Hematopoietic multipotent progenitor cell treated with erythropoietin and hydrocortisone succinate and interleukin-3 and kit ligand, for 15 days (in vitro differentiated cells): ENCODE measurements at regions not wholly inside any gene's neighbourhood (a gene's known extent, or its start where the extent isn't known, plus 50 kb on each side); places are given as distances from the start of the nearest gene placed in this dataset.

ENCODE experiments used
- DNase-seq: peaks from one replicate; pipeline ENCODE4 v3.0.0-alpha.2; 2015; ENCODE audit warnings: low spot score

DNA sequence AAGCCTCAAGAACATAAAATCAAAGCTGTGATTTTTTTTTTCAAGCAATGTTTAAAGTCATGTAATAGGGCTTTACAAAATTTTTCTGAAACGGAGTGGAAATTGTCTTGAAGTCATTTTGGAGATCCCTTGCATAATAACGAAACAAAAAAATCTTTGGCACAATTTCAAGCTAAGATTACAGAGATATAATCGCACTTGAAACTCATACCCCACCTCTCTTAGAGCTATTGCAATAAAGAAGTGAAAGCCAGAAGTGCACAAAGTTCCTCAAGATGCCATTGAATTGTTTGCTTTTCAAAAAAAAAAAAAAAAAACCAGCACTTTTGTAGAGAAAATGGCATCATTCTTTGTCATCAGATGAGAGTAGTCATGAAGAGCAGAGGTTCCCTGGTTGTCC is 152.3 kb downstream of the PAX3 start:
- no peak for DNase-seq

- no peak for DNase-seq
Measured at GRCh38 chr2:222142027-222142426, 156.8 kb downstream of the PAX3 start.

GRCh38 chr2:222136106-222136630 is 162.6 kb downstream of the PAX3 start:
- DNase-seq: no peak

GRCh38 chr2:222134654-222135053 is 164.1 kb downstream of the PAX3 start:
- DNase-seq: no peak

DNA sequence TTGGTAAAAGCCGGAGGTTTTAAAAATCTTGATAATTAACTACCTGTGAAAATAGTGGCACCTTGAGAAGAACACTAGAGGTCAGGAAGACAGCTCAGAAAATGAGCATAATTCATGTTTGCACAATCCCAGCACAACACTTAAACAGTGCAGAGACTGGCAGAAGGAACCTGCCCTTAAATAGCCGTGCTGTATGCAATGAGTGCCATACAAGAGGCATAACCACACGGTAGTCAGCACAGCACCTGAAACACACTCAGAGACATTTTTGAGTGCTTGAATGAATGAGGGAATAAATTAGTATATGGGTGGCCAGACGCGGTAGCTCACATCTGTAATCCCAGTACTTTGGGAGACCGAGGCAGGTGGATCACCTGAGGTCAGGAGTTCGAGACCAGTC is 164.9 kb downstream of the PAX3 start:
- no peak for DNase-seq

- DNase-seq: no peak
Measured at GRCh38 chr2:222130855-222131254, 167.9 kb downstream of the PAX3 start.

- no peak for DNase-seq
Measured at GRCh38 chr2:222127660-222128059, 171.1 kb downstream of the PAX3 start.

DNA sequence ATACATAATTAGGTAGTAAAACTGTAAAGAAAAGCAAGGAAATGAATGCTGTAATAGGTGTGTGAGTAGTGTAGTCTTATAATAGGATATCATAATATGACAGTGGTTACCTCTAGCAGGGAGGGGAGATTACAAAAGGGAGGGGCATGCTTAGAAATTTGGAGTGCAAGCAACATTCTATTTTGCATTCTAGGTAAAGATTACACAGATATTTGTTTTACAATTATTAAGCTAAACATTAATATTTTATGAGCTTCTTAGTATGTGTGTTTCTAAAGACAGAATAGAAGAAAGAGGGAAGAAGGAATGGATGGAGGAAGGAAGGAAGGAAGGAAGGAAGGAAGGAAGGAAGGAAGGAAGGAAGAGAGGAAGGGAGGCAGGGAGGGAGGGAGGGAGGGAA is 177.9 kb downstream of the PAX3 start:
- DNase-seq: no peak

DNA sequence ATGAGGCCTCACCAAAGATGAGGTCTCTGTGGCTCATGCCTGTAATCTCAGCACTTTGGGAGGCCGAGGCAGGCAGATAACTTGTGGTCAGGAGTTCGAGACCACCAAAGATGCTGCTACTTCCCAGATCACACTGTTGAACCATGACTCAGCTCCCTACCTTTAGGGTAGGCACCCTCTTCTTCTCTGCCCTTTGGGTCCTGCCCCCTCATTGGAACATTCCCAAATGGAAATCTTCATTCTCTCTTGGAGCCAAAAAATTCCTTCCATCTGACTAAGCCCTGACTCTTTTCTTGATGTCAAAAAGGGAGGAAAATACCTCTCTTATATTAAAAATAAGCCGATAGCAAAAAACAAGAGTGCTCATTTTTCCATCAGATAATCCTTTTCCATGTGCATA is 183.5 kb downstream of the PAX3 start:
- no peak for DNase-seq

- DNase-seq: no peak
Measured at GRCh38 chr2:222108957-222109585, 189.7 kb downstream of the PAX3 start.

DNA sequence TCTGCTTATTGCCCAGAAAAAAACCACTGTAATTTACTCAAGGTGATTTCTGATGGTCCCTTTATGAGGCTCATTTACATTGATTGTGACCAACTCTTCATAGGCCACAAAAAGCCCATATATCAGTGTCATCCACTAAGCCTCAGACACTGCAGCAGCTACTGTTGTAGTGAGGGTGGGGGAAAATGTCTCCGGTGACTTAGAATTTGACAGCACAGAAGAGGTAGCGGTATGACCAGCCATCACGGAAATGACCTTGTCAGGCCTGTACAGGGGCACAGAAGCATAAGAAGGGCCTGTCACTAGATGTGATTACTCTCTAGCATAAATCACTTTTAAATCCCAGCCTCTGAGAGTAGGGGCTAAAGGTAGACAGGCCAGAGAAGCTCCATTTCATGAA is 190.3 kb downstream of the PAX3 start:
- no peak for DNase-seq

GRCh38 chr2:222105046-222105445 is 193.8 kb downstream of the PAX3 start:
- DNase-seq: no peak

GRCh38 chr2:222102575-222103349 is 196.0 kb downstream of the PAX3 start:
- DNase-seq: no peak

- DNase-seq: no peak
Measured at GRCh38 chr2:222100704-222101699, 197.8 kb downstream of the PAX3 start.

DNA sequence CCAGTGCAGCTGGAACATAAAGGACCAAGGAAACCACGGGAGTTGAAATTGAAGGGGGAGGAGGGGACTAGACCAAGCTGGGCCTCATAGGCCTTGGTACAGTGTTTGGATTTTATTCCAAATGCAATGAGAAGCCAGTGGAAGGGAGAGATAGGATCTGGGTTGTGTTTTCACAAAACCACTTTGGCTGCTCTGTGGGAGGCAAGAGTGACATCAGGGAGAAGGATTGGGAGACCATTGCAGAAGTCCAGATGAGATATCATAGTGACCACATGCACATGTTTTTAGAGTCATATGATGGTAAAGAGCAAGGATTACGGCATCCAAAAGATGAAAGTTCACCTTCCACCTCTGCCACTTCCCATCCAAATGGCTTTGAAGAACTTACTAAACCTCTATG is 210.2 kb downstream of the PAX3 start:
- DNase-seq: no peak

GRCh38 chr2:222087998-222088397 is 210.8 kb downstream of the PAX3 start:
- DNase-seq: no peak

DNA sequence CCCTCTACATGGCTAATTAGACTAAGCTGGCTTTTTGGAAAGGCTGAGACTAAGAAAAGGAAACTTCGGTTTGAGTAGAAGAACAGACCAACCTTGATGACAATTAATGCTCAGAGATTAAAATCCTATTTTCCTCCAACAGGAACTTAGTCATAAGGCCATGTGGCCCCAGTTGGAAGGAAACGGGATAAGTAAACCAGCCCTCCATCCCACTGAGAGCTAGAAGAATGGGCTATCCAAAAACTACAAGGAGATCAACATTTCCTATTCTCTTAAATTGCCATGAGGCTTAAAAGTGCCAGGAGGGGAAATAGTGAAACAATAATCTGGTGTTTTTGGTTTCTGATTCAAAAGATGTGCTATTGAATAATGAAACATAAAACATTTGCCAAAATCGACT is 216.6 kb downstream of the PAX3 start:
- no peak for DNase-seq

- no peak for DNase-seq
Measured at GRCh38 chr2:222080141-222080540, 218.7 kb downstream of the PAX3 start.

DNA sequence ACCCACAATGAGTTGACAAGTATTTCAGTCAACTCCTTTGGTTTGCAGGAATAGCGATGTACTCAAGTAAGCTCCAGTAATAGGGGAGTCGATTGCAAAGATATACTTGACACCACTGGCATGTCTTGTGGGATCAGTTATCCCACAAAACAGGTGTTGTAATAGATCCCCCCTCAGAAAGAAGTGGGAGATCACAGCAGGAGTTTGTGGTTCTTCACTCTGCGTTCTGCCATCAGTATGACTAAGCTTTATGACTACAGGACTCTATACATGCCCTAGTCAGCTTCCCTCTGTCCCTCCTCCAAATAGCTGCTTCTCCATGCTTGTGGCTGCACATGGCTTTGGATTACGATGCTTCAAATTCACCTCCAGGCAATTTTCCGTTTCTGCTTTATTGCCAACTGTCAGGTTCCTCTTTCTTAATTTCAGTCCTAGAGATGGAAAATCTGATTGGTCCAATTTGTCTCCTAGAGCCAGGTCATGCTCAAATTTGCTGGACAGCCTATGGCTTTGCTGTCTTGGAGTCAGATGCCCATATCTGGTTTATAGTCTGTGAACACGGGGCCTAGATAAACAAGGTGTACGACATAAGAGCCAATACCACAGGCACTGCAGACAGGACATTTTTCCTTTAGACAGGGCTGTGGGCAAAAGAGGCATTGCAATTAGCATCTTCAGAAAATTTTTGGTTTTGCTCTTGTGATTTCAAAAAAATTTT is 221.7 kb downstream of the PAX3 start:
- no peak for DNase-seq

GRCh38 chr2:222074674-222075073 is 224.1 kb downstream of the PAX3 start:
- DNase-seq: no peak

- no peak for DNase-seq
Measured at GRCh38 chr2:222071911-222072310, 226.9 kb downstream of the PAX3 start.

- no peak for DNase-seq
Measured at GRCh38 chr2:222064286-222064685, 234.5 kb downstream of the PAX3 start.
